Right renal pelvis (tissue), 4 donors: ENCODE measurements at regions not wholly inside any gene's neighbourhood (a gene's known extent, or its start where the extent isn't known, plus 50 kb on each side); places are given as distances from the start of the nearest gene placed in this dataset.
A peak's percentile ranks its signal among the peaks of the same experiment; 100 is the strongest.

ENCODE experiments used
- DNase-seq, 4 donors: peaks; one replicate each; pipeline ENCODE4 v3.0.0-alpha.2; 2013; ENCODE audit warnings: low read depth in 4 of 4, low spot score in 3 of 4, missing footprints in 1 of 4

DNA sequence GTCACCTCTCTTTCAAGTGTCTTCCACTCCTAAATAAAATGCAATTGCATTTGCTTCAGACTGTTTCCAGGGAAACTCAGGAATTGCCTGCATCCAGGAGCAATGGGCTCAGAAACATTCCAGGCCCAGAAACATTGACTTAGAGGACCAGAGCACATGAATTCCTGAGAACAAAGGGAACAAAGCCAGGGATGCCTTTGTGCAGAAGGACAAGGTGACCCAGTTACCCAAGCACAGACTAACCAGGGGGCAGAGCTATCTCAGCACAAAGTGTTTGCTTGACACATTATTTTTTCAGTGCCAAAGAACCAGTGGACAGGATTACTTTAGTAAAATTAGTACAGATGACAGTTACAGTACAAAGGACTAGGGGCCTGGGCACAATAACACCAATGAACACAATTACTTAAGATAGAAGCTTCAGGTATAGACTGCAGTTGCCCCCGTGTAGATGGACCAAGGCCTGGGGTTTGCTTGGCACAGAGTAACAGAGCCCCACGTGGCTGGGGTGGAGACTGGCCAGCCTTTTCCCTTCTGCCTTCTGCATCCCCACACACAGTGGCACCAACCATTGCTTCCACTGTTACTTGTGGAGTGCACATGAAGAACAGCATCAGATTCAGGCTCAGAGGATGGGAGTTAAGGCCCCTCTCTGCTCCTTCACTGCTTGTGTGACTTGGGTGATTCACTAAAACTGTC lies 500.8 kb downstream of the INSC start:
- DNase-seq: no peak

DNA sequence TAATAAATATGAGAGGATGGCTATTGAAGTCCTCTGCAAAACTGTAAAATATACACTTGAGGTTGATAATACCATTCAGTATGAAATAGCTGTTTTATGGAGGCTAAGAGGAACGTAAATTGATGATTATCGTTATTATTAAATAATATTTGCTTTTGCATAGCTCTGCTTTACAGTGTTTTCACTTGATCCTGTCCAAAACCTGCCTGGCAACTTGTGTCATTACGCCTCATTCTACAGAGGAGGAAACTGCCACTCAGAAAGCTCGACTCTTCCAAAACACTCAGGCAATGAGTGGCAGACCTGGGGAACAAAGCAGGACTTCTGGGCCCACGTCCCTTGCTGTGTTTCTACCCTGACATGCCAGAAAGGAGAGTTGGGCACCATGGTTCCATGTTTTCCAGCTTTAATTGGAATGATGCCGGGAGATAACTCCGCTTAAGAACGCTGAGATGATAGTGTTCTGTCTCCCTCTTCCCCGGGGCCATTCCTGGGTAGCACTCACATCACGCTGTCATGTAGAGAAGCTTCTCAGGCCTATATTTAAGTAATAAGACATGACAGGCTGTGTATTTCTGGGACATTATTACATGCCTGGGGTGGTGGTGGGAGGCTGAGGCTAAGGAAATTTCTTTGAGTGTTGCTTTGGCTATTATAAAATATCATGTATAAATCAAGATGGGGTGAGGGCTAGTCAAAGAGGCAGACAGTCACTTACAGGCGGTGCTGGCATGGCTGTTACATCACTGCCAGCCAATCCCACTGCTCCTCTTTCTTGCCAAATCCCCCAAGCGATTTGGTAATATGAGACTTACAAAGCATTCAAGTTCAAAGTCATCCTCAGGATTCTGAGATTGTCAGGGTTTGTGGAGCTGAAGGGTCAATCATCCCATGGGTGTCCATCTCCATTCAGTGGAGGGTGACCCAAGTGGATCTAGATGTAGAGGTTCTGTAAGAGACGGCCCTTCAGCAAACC lies 501.7 kb downstream of the INSC start:
- DNase-seq: no peak

DNA sequence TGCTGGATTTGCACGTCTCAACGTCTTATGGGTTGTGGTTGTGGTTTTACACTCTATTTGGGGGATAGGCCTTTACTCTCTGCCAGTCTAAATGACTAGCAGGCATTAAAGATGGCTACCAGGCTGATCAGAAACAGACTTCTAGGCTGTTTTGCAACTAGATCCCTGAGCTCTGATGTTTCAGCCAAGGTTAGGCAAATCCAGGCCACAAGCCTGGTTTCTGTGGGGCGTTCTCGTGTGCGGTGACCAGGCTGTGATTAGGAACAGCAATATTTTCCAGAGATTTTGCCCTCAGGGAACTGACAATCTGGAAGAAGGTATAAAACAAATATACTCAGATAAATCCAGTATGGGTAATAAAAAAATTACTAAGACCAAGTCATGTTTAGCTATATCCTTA lies 502.4 kb downstream of the INSC start:
- no peak for DNase-seq

DNA sequence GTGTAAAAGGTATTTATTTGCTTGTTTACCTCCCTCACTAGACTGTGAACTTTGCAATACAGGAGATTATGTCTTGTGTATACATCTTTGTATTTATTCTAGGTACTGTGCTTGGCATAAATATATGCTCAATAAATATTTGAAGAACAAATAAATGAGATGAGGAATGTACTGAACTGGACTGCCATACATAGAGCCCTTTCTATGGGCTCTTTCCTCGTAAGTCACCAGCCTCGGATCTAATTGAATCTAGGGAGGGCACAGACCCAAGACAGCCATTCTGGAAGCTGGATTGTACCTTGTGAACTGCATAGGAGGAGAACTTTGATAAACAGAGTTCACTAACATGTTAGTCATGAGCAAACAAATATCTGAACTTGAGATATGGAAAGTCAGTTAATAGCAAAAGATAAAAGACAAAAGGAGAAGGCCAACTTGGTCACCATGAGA lies 503.9 kb downstream of the INSC start:
- no peak for DNase-seq

DNA sequence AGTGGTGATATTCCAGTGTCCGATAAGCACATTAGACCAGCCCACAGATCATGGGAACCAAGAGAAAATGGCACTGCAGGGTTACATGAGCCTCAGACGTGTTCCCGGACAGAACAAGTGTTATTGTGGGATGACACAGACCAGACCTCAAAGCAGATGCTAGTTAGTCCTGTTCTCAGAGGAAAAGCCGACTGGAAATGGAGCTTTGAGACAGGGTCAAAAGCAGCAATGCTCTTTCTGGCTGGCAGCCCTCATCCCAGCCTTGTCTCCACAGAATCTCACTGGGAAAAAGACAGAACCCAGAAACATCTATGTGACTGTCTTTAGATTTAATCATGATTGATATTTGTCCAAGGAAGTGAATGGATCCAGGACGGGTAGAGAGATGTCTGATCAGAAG lies 506.8 kb downstream of the INSC start:
- DNase-seq: no peak

DNA sequence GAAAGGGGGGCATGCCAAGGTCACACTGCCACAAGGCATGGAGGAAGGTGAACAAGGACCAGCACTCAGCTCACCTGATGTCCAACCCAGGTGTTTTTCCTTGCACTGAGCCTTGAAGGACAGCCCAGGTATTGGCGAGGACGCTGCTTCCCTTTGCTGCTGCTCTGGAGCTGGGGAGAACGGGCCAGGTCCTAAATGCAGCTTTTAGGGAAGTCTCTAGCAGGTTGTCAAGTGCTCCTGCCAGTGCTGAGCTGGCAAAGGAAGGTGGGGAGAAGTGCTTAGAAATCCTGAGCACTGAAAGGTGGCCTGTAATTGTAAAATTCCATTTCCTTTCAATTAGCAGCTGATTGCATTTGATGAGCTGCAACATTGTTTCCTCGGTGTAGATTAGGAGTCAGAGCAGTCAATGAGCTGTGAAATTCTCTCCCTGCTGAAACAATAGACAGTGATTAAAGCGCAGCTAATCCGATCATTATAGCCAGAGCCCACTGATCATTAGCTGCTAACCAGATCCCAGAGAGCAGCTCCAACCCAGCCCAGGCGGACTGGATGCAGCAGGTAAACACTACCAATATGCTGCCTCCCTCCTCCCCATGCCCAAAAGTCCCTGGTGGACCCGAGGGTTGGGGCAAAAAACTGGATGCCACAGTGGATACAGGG lies 507.6 kb downstream of the INSC start:
- no peak for DNase-seq

DNA sequence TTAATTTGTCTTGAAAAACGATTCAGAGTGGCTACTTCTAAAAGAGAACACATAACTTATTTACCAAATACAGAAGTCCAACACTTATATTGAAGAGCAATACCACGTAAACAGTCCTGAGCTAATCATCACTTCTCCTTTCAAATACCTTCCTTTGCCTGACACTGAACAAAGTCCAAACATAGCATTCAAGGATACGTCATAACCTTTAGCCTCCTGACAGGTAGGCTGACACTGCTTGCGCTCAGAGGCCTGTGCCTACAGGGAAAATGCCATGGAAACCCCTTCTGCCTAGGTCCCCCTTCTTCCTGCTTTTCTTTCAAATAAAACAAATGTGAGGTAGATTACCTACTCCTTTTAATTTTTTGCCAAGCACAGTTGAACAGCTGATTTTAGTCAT lies 510.0 kb downstream of the INSC start:
- no peak for DNase-seq

DNA sequence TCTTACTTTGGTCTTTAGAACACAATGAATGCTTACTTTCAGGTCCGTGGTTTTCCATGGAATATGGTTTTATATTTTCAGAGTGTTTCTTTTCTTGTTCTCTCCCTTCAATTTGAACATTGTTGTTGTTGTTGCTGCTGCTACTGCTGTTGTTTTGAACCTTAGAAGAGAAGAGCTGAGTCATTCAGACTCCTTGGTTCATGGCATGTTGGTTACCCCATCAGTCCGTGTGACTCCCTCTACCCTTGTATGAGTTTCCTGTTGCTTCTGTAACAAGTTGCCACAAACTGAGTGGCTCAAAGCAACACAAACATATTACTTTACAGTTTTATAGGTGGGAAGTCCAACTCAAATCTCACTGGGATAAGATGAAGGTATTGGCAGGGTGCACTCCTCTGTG lies 511.0 kb downstream of the INSC start:
- DNase-seq: no peak

DNA sequence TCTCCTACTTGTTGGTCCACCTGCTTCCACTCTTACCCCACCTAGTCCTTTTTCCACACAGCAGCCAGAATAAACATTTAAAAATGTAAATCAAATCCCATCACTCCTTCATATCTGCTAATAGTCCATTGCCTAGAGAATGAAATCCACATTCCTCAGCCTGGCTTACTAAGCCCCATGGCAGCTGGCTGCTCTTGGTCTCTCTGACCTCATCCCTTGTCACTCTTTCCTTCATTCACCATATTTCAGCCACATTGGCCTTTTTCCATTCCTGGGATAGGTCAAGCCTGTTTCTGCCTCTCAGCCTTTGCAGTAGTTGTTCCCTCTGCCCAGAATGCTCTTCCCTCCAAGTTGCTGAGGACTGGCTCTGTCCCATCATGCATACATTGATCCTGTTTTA lies 512.8 kb downstream of the INSC start:
- no peak for DNase-seq

DNA sequence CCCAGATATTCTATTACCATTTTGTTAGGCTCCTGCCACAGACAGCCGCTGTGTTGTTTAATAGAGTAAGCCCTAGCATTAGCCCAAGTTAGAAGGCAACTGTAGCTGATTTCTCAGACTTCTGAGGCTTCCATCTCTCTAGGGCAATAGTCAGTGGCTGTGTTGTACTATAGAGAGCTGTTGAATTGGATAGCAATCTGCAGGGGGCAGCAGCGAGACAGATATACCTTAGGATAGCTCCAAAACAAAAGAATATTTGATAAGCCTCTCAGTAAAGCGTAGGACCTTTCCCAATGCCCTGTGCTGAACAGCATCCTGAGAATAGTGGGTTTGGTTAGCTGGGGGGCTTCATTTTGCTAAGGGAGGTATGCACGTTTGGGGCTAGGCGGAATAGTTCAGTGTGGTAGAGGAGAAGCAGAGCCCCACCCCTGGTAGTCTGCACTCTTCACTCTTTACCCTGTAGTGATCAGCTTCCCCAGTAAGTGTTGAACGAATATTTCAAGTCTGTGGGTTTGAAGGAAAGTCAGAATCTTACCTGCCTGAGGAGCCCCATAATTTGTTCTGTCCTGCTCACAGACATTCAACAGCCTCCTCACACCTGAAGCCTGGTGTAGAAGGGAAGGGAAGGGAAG lies 515.1 kb downstream of the INSC start:
- DNase-seq: no peak

DNA sequence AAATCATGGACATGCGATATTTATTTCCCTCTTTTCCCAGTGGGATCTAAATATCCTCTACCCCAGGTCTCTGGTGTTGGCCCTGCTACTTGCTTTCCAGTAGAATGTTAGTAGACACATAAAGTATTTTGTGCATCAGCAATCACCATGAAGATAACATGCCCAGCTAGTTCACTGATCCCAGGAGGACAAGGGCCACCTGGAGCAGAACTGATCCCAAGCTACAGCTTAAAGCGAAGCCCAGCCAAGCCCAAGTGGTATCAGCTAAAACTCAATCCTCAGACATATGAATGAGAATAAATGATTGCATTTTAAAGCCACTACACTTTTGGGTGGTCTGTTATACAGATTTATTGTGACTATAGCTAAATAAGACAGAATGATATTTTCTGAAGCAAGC lies 516.2 kb downstream of the INSC start:
- no peak for DNase-seq

DNA sequence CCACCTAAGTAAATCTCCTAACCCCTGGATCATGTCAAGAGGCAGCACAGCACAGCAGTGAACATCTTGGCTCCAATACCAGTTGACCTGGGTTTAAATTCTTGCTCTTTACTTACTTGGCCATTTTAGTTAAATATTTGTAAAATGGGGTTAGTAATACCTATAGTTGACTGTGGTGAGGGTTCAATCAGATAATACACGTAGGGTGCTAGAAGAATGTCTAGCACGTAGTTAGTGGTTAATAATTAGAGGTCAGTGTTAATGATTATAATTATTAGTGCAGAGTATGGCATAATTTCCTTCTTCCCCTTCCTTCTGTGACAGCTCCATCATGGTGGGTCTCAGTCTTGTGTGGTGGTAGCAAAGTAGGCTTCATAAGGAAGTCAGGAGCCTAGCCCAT lies 520.8 kb downstream of the INSC start:
- no peak for DNase-seq

DNA sequence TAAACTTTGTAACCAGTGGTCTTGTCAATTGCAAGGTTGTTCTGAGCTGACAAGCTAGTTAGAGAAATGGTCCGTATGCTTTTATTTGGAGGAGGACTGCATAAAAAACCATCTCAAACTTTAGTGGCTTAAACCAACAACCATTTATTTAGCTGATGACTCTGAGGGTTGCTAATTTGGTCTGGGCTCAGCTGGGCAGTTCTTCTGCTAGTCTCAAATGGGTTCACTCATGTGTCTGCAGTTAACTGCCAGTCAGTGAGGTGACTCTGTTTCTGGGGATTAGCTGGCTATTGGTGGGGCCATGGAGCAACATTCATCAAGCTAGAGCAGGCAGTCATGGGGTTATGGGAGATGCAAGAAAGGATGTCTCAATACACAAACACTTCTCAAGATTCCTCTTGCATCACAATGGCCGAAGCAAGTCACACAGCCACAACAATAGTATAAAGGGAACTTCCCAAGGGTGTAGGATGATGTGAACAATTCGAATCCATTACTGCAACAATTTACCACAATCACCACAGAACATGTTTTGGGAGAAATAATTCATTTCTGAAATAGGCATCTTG lies 521.9 kb downstream of the INSC start:
- DNase-seq: no peak

DNA sequence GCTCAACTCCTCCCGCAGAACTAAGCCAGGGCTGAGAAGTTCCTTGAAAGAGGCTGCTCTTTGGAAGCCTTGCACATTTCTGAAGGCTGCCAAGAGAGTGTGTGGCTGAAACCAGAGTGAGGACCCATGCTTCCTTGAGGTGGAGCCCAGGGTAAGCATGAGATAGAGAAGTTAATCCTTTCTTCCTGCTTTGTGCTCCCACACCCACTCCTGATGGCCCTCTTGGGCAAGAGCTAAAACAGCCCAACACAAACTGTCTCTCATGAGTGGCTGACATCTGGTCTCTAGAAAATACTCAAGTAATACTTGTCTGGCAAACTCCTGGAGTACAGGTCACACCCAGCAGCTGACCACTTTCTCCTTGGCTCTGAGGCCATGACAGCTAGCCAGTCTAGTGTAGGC lies 523.7 kb downstream of the INSC start:
- no peak for DNase-seq

DNA sequence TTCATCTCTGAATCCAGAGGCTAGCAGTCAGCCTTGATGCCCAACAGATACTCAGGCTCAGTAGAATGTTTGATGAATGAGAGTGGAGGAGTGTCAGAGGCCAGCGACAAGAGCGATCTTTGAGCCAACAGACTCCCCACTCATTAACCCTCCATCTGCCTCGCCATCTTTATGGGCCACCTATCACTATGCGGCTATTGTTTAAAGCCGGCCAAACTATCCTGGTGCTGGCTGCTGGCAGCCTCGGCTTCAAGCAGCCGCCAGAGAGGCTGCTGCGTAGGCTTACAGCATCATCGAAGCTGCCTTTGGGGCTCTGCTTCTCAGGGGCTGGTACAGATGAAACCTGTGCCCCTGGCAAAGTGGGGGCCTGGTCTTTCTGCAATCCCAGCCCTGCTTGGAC lies 525.6 kb downstream of the INSC start:
- DNase-seq: no peak

DNA sequence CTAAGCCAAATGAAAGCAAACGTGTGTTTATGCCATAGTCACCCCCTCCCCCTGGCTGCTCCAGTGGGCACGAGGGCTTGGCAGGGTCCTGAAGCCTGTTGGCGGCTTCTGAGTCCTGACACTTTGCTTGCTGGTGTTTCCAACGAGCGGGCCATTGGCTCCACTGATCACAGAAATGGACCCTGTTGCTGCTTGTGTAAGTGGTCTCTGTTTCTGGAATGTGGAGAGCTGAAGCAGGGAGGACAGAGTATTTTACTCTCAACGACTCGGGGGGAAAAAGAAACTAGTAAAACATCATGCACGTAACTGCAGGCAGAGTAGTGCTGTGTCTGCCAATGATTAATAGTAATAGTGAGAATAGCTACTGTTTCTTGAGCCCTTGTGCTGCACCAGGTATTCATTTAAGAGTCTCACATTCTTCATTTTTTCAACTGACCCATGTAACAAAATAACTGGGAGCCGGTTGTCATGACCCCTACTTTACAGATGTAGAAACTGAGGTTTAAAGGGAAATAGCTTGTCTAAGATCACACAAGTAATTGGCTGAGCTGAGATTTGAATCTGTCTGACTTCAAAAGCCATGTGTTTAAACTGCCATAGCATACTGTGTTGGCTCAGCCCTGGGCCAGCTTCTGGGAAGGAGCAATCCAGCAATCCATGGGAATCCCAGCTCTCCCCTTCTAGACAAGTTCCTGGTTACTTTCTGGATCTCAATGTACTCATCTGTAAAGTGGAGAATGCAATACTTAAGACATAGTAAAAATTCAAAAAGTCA lies 526.7 kb downstream of the INSC start:
- DNase-seq: peak in 1 of 4 donors; percentile 40

DNA sequence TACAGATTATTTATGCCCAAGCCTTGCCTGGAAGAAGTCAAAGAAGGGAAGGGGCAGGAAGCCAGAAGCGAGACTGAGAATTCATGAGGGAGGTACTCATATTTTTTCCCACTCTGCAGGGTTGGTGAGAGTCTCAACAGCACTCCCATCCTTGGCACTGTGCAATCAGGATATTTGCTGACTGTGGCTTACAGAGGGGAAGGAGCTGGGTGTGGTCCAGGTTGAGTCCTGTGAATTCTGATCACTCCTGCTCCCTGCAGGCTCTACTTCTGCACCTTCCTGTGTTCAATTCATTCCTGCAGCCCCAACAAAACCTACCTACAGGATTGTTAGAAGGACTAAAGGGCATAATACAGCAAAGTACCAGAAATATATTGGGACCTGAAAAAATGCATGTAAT lies 530.5 kb downstream of the INSC start:
- no peak for DNase-seq

DNA sequence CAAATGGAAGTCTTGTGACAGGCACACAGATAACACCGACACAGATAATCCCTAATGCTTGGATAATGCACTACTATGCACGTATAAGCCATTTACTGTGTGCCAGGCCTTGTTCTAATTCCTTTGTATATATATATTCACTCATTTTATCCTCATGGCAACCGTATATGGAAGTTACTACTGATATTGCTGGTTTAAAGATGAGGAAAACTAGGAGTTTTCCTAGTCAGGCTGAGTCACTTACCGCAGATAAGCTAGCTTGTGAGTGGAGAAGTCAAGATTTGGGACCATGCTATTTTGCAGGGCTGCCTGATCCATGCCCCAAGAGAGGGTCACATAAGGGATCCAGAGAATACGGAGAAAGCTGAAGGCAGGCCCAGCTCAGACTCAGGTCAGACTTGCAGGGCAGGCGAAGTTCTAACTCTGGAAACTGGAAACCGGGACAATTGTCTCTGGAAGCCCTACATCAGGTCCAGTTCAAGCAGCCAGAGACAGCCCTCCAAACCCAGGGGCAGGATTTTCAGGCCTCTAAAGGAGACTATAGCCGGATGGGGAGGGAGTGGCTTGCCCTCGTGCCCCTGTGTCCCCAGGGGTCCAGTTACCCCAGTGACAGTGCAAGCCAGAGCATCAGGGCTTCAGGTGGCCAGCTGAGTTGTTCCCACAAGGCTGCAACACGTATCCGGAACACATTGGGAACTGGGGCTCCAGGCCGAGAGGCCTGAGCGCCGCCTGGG lies 534.8 kb downstream of the INSC start:
- no peak for DNase-seq
